Ishikawa (cell line): ENCODE measurements at regions not wholly inside any gene's neighbourhood (a gene's known extent, or its start where the extent isn't known, plus 50 kb on each side); places are given as distances from the start of the nearest gene placed in this dataset.

Experiments
- EP300 ChIP-seq: IDR thresholded peaks from 2 replicates; pipeline ENCODE4 v1.6.1; 2012; ENCODE audit warnings: borderline replicate concordance
- MAX ChIP-seq: IDR thresholded peaks from 2 replicates; pipeline ENCODE4 v1.6.1; 2012
- RAD21 ChIP-seq: IDR thresholded peaks from 2 replicates; pipeline ENCODE4 v1.6.1; 2012; ENCODE audit warnings: low read depth
- REST ChIP-seq: IDR thresholded peaks from 2 replicates; pipeline ENCODE4 v1.6.1; 2012; ENCODE audit warnings: low read depth, mild to moderate bottlenecking
- TAF1 ChIP-seq: IDR thresholded peaks from 2 replicates; pipeline ENCODE4 v1.6.1; 2012; ENCODE audit warnings: low read depth, mild to moderate bottlenecking
- TCF12 ChIP-seq: IDR thresholded peaks from 2 replicates; pipeline ENCODE4 v1.6.1; 2012; ENCODE audit warnings: low read depth
- USF1 ChIP-seq: IDR thresholded peaks from 2 replicates; pipeline ENCODE4 v1.6.1; 2012

- no peak for TF ChIP-seq RAD21
- no peak for TF ChIP-seq MAX
- no peak for TF ChIP-seq TCF12
- TF ChIP-seq TAF1: no peak
- TF ChIP-seq USF1: no peak
- no peak for TF ChIP-seq REST
- no peak for TF ChIP-seq EP300
Measured at GRCh38 chr6:146981981-146982380, 222.2 kb upstream of the STXBP5 start.
